Keratinocyte (primary cell): ENCODE measurements at regions not wholly inside any gene's neighbourhood (a gene's known extent, or its start where the extent isn't known, plus 50 kb on each side); places are given as distances from the start of the nearest gene placed in this dataset.

Experiments
- DNase-seq: peaks from one replicate; pipeline ENCODE4 v3.0.0-alpha.2; 2011; ENCODE audit warnings: low read depth, missing footprints, low spot score
- FAIRE-seq: peaks from 2 replicates; lab custom pipeline; 2011; peaks lifted over from hg19 to GRCh38; lab: Jason Lieb, UNC
- H2AFZ ChIP-seq: 2 replicates; pipeline ENCODE4 v1.6.0; 2012; ENCODE audit warnings: low read length, control low read depth, inconsistent platforms; ENCODE audit not compliant: control insufficient read depth
- H3K27ac ChIP-seq: 2 replicates; pipeline ENCODE4 v1.5.1; 2011; ENCODE audit warnings: low read length; ENCODE audit not compliant: control insufficient read depth, insufficient read depth
- H3K27me3 ChIP-seq: 3 replicates; pipeline ENCODE4 v1.6.0; 2011; ENCODE audit warnings: low read length; ENCODE audit not compliant: control insufficient read depth, insufficient read depth; ENCODE audit errors: extremely low read depth
- H3K36me3 ChIP-seq, 2 experiments: 2 replicates in 1 of 2; 3 replicates in 1 of 2; pipeline ENCODE4 v1.5.1; 2011; ENCODE audit warnings: low read length in 2 of 2, mild to moderate bottlenecking in 1 of 2; ENCODE audit not compliant: control insufficient read depth in 2 of 2, insufficient read depth in 2 of 2; ENCODE audit errors: extremely low read depth in 1 of 2
- H3K4me1 ChIP-seq: 3 replicates; pipeline ENCODE4 v1.5.1; 2011; ENCODE audit warnings: low read length; ENCODE audit not compliant: control insufficient read depth, insufficient read depth; ENCODE audit errors: extremely low read depth
- H3K4me2 ChIP-seq: 3 replicates; pipeline ENCODE4 v1.6.0; 2011; ENCODE audit warnings: low read depth, low read length; ENCODE audit not compliant: control insufficient read depth, insufficient read depth; ENCODE audit errors: extremely low read depth
- H3K4me3 ChIP-seq, 3 experiments: fragments of 200-600 bp in 1 of 3; sonication (generic) in 1 of 3; 2 replicates in 2 of 3; 3 replicates in 1 of 3; pipeline ENCODE4 v1.5.1; 2011 to 2016; ENCODE audit warnings: low read length in 3 of 3, mild to moderate bottlenecking in 3 of 3, control low read depth in 2 of 3, inconsistent platforms in 1 of 3, low read depth in 1 of 3, mixed read lengths in 1 of 3, mixed run types in 1 of 3, moderate library complexity in 1 of 3; ENCODE audit not compliant: control insufficient read depth in 2 of 3, insufficient read depth in 2 of 3; ENCODE audit errors: extremely low read depth in 1 of 3
- H3K79me2 ChIP-seq: 2 replicates; pipeline ENCODE4 v1.6.0; 2012; ENCODE audit warnings: low read length; ENCODE audit not compliant: control insufficient read depth, insufficient read depth
- H3K9ac ChIP-seq: 3 replicates; pipeline ENCODE4 v1.6.0; 2011; ENCODE audit warnings: low read length; ENCODE audit not compliant: control insufficient read depth, insufficient read depth; ENCODE audit errors: extremely low read depth
- H3K9me1 ChIP-seq: 3 replicates; pipeline ENCODE4 v1.6.0; 2011; ENCODE audit warnings: low read length; ENCODE audit not compliant: control insufficient read depth, insufficient read depth; ENCODE audit errors: extremely low read depth
- H3K9me3 ChIP-seq: 2 replicates; pipeline ENCODE4 v1.5.1; 2012; ENCODE audit warnings: low read depth, low read length; ENCODE audit not compliant: control insufficient read depth
- H4K20me1 ChIP-seq: 3 replicates; pipeline ENCODE4 v1.6.0; 2011; ENCODE audit warnings: low read length; ENCODE audit not compliant: control insufficient read depth, insufficient read depth; ENCODE audit errors: extremely low read depth
- CTCF ChIP-seq, 3 experiments: IDR thresholded peaks in 1 of 3; conservative IDR thresholded peaks in 1 of 3; optimal IDR thresholded peaks in 1 of 3; 2 replicates in 2 of 3; 3 replicates in 1 of 3; pipeline versions ENCODE3 to v1.5.1; 2011; ENCODE audit warnings: low read length in 3 of 3, mild to moderate bottlenecking in 3 of 3, moderate library complexity in 2 of 3, control low read depth in 1 of 3, inconsistent platforms in 1 of 3; ENCODE audit not compliant: insufficient read depth in 2 of 3; ENCODE audit errors: extremely low read depth in 1 of 3
- EZH2 ChIP-seq: IDR thresholded peaks from one replicate; pipeline ENCODE4 v1.6.1; 2012; ENCODE audit warnings: inconsistent platforms, mild to moderate bottlenecking, low read length, moderate library complexity
- dilution Hi-C: fragments of 300-500 bp; cut with MboI; formaldehyde crosslinking; loops from one replicate; pipeline ENCODE4 v1.7.0; 2020; ENCODE audit warnings: low sequenced_read_pairs; ENCODE audit not compliant: extremely low pct_ligation_motif_present

GRCh38 chr9:75699017-75699416 is 191.5 kb upstream of the PCSK5 start:
- no peak for TF ChIP-seq CTCF (optimal IDR thresholded peaks at IDR 0.05 in 1 of 3, IDR thresholded peaks at IDR 0.05 in 1 of 3, conservative IDR thresholded peaks at IDR 0.05 in 1 of 3; ENCODE audit: extremely low read depth in 1 of 3, insufficient read depth in 2 of 3, low read length in 3 of 3)
- TF ChIP-seq EZH2: no peak
- H3K79me2 ChIP-seq: no peaks in the 10 kb centered on the region
- H3K4me1 ChIP-seq: no peaks in the 10 kb centered on the region
- dilution Hi-C loops: no loop called here
- H3K9me1 ChIP-seq: no peaks in the 10 kb centered on the region
- H3K9me3 ChIP-seq: no peaks in the 10 kb centered on the region
- H3K9ac ChIP-seq: no peak overlapping the region
- FAIRE-seq (no peak), DNase-seq (no peak)
- H3K4me2 ChIP-seq: no peak overlapping the region
- H3K27me3 ChIP-seq: no peaks in the 10 kb centered on the region
- H3K27ac ChIP-seq: no peak overlapping the region
- H3K36me3 ChIP-seq: no peaks in the 10 kb centered on the region
- no peak overlapping the region for H2AFZ ChIP-seq
- no peak overlapping the region for H3K4me3 ChIP-seq
- no peaks in the 10 kb centered on the region for H4K20me1 ChIP-seq

GRCh38 chr9:75699625-75700251 is 190.7 kb upstream of the PCSK5 start:
- no peak for FAIRE-seq
- dilution Hi-C loops: no loop called here
- no peak overlapping the region for H3K27ac ChIP-seq

More at GRCh38 chr9:75699625-75700251, 190.7 kb upstream of the PCSK5 start:
- Histone ChIP-seq H3K9me1 (no peaks in the 10 kb centered on the region), H3K4me2 (no peak overlapping the region), H3K4me1 (no peaks in the 10 kb centered on the region), H3K27me3 (no peaks in the 10 kb centered on the region), H3K79me2 (no peaks in the 10 kb centered on the region), H2AFZ (no peak overlapping the region), H3K9ac (no peak overlapping the region), H3K36me3 (no peaks in the 10 kb centered on the region), H4K20me1 (no peaks in the 10 kb centered on the region), H3K4me3 (no peak overlapping the region), H3K9me3 (no peaks in the 10 kb centered on the region)
- TF ChIP-seq EZH2 (no peak), CTCF (optimal IDR thresholded peaks at IDR 0.05 in 1 of 3, IDR thresholded peaks at IDR 0.05 in 1 of 3, conservative IDR thresholded peaks at IDR 0.05 in 1 of 3; ENCODE audit: extremely low read depth in 1 of 3, insufficient read depth in 2 of 3, low read length in 3 of 3) (no peak)
- no peak for DNase-seq
